HCT116 (cell line): ENCODE measurements at regions not wholly inside any gene's neighbourhood (a gene's known extent, or its start where the extent isn't known, plus 50 kb on each side); places are given as distances from the start of the nearest gene placed in this dataset.

Source experiments
- FOSL1 ChIP-seq: IDR thresholded peaks from 2 replicates; pipeline ENCODE4 v1.6.1; 2012; ENCODE audit warnings: low read depth
- POLR2A ChIP-seq: IDR thresholded peaks from 2 replicates; pipeline ENCODE4 v1.7.0; 2011; ENCODE audit warnings: borderline replicate concordance; ENCODE audit not compliant: insufficient read depth, insufficient read length; ENCODE audit errors: extremely low read depth
- YY1 ChIP-seq: IDR thresholded peaks from 2 replicates; pipeline ENCODE4 v1.6.1; 2011; ENCODE audit warnings: low read length, low read depth, moderate library complexity, mild to moderate bottlenecking; ENCODE audit not compliant: insufficient replicate concordance; ENCODE audit errors: extremely low read depth
- TF ChIP-seq, protein P1 (sequence below), 3 experiments: fragments of 200-600 bp in 1 of 3; sonication (generic) in 1 of 3; IDR thresholded peaks in 2 of 3; conservative IDR thresholded peaks in 1 of 3; 2 replicates each; pipeline ENCODE4 v1.5.1; 2012 to 2017; ENCODE audit warnings: low read depth in 2 of 3, low read length in 2 of 3, antibody characterized with exemption in 1 of 3, borderline replicate concordance in 1 of 3, control low read depth in 1 of 3, mild to moderate bottlenecking in 1 of 3, mixed read lengths in 1 of 3, mixed run types in 1 of 3, moderate library complexity in 1 of 3; ENCODE audit not compliant: insufficient read depth in 1 of 3

DNA sequence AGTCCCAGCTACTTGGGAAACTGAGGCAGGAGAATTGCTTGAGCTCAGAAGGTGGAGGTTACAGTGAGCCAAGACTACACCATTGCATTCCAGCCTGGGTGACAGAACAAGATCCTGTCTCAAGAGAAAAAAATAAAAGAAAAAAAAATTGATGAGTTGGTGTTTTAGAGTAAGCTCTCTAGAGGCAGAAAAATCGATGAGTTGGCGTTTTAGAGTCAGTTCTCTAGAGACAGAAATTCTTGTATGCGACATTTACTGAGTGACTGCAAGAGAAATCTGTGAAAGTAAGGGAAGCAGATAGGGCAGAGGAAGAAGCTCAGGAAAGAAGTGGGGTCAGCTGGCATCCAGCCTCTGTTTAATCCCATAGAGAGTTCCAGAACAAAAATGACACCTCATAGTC, 298.7 kb upstream of the ARRDC4 start:
- TF ChIP-seq FOSL1 (no peak), YY1 (no peak), POLR2A (no peak)
- TF ChIP-seq, protein P1, sequence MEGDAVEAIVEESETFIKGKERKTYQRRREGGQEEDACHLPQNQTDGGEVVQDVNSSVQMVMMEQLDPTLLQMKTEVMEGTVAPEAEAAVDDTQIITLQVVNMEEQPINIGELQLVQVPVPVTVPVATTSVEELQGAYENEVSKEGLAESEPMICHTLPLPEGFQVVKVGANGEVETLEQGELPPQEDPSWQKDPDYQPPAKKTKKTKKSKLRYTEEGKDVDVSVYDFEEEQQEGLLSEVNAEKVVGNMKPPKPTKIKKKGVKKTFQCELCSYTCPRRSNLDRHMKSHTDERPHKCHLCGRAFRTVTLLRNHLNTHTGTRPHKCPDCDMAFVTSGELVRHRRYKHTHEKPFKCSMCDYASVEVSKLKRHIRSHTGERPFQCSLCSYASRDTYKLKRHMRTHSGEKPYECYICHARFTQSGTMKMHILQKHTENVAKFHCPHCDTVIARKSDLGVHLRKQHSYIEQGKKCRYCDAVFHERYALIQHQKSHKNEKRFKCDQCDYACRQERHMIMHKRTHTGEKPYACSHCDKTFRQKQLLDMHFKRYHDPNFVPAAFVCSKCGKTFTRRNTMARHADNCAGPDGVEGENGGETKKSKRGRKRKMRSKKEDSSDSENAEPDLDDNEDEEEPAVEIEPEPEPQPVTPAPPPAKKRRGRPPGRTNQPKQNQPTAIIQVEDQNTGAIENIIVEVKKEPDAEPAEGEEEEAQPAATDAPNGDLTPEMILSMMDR (IDR thresholded peaks at IDR 0.05 in 2 of 3, conservative IDR thresholded peaks at IDR 0.05 in 1 of 3; ENCODE audit: borderline replicate concordance in 1 of 3, insufficient read depth in 1 of 3, low read depth in 2 of 3, low read length in 2 of 3): no peak
